ENCODE measurements at regions not wholly inside any gene's neighbourhood (a gene's known extent, or its start where the extent isn't known, plus 50 kb on each side); places are given as distances from the start of the nearest gene placed in this dataset.
"Not testable (repeated sequence)": the region's sequence is repeated elsewhere in the genome, so short reads cannot be mapped to it uniquely, and the experiment has no call there.

- Mint-ChIP-seq H3K4me1 (no peaks in the 10 kb centered on the region), H3K4me3 (no peak overlapping the region), H3K27ac (no peak overlapping the region), H3K36me3 (ENCODE audit: low read depth) (no peaks in the 10 kb centered on the region), H3K9me3 (no peaks in the 10 kb centered on the region), H3K27me3 (ENCODE audit: insufficient read depth) (no peaks in the 10 kb centered on the region)
- no peak for DNase-seq
- Histone ChIP-seq H3K36me3 (ENCODE audit: control insufficient read depth, insufficient read depth, low read length) (no peaks in the 10 kb centered on the region), H3K27ac (ENCODE audit: low read depth, low read length) (no peak overlapping the region), H3K4me1 (ENCODE audit: control insufficient read depth, insufficient read depth, low read length) (no peaks in the 10 kb centered on the region), H3K9ac (ENCODE audit: extremely low read depth, low read length, poor library complexity, severe bottlenecking) (no peak overlapping the region), H3K9me3 (ENCODE audit: control insufficient read depth, low read length) (no peaks in the 10 kb centered on the region), H3K27me3 (ENCODE audit: control insufficient read depth, insufficient read depth, low read length, poor library complexity, severe bottlenecking) (no peaks in the 10 kb centered on the region), H3K4me3 (ENCODE audit: low read length) (no peak overlapping the region)
- peak; percentile 75 for TF ChIP-seq CTCF (conservative IDR thresholded peaks at IDR 0.05)
- WGBS, 2 experiments (ENCODE audit: insufficient coverage in 1 of 2, insufficient read length in 1 of 2) = 76 to 80% methylated on average over 1 to 2 of the region's 2 CpGs
Measured at GRCh38 chr21:20040768-20041167, 957.4 kb upstream of the NCAM2 start.

GRCh38 chr21:20045197-20045596 lies 953.0 kb upstream of the NCAM2 start:
- Histone ChIP-seq H3K4me1 (ENCODE audit: control insufficient read depth, insufficient read depth, low read length) (no peaks in the 10 kb centered on the region), H3K4me3 (ENCODE audit: low read length) (no peak overlapping the region), H3K27me3 (ENCODE audit: control insufficient read depth, insufficient read depth, low read length, poor library complexity, severe bottlenecking) (no peaks in the 10 kb centered on the region), H3K27ac (ENCODE audit: low read depth, low read length) (no peak overlapping the region), H3K9ac (ENCODE audit: extremely low read depth, low read length, poor library complexity, severe bottlenecking) (no peak overlapping the region), H3K36me3 (ENCODE audit: control insufficient read depth, insufficient read depth, low read length) (no peaks in the 10 kb centered on the region), H3K9me3 (ENCODE audit: control insufficient read depth, low read length) (no peaks in the 10 kb centered on the region)
- Mint-ChIP-seq H3K4me1 (no peaks in the 10 kb centered on the region), H3K27ac (no peak overlapping the region), H3K36me3 (ENCODE audit: low read depth) (no peaks in the 10 kb centered on the region), H3K9me3 (no peaks in the 10 kb centered on the region), H3K27me3 (ENCODE audit: insufficient read depth) (no peaks in the 10 kb centered on the region), H3K4me3 (no peak overlapping the region)
- no peak for TF ChIP-seq CTCF (conservative IDR thresholded peaks at IDR 0.05)
- DNase-seq = no peak
- WGBS, 2 experiments (ENCODE audit: insufficient coverage in 1 of 2, insufficient read length in 1 of 2) = 92 to 100% methylated on average over 3 to 5 of the region's 5 CpGs

- H3K9me3 Mint-ChIP-seq; H3K36me3 ChIP-seq (ENCODE audit: control insufficient read depth, insufficient read depth, low read length); H3K4me3 ChIP-seq (ENCODE audit: low read length); H3K9ac ChIP-seq (ENCODE audit: extremely low read depth, low read length, poor library complexity, severe bottlenecking); H3K27ac Mint-ChIP-seq; H3K27me3 ChIP-seq (ENCODE audit: control insufficient read depth, insufficient read depth, low read length, poor library complexity, severe bottlenecking); H3K27me3 Mint-ChIP-seq (ENCODE audit: insufficient read depth); H3K4me1 Mint-ChIP-seq; H3K4me3 Mint-ChIP-seq; DNase-seq; H3K4me1 ChIP-seq (ENCODE audit: control insufficient read depth, insufficient read depth, low read length); H3K36me3 Mint-ChIP-seq (ENCODE audit: low read depth); H3K9me3 ChIP-seq (ENCODE audit: control insufficient read depth, low read length); H3K27ac ChIP-seq (ENCODE audit: low read depth, low read length): not testable (repeated sequence)
- WGBS, 2 experiments (ENCODE audit: insufficient coverage in 1 of 2, insufficient read length in 1 of 2) = 92 to 98% methylated on average over 11 to 20 of the region's 20 CpGs
Measured at GRCh38 chr21:20048130-20048837, 949.9 kb upstream of the NCAM2 start.

- no peaks in the 10 kb centered on the region for H3K36me3 Mint-ChIP-seq (ENCODE audit: low read depth)
Measured at GRCh38 chr21:20083336-20083735, 914.9 kb upstream of the NCAM2 start.

More at GRCh38 chr21:20083336-20083735, 914.9 kb upstream of the NCAM2 start:
- Mint-ChIP-seq H3K27me3 (ENCODE audit: insufficient read depth) (no peaks in the 10 kb centered on the region), H3K4me3 (no peak overlapping the region), H3K9me3 (no peaks in the 10 kb centered on the region), H3K4me1 (no peaks in the 10 kb centered on the region), H3K27ac (no peak overlapping the region)
- no peak for TF ChIP-seq CTCF (conservative IDR thresholded peaks at IDR 0.05)
- Histone ChIP-seq H3K9ac (ENCODE audit: extremely low read depth, low read length, poor library complexity, severe bottlenecking) (no peak overlapping the region), H3K27me3 (ENCODE audit: control insufficient read depth, insufficient read depth, low read length, poor library complexity, severe bottlenecking) (no peaks in the 10 kb centered on the region), H3K4me1 (ENCODE audit: control insufficient read depth, insufficient read depth, low read length) (no peaks in the 10 kb centered on the region), H3K4me3 (ENCODE audit: low read length) (no peak overlapping the region), H3K36me3 (ENCODE audit: control insufficient read depth, insufficient read depth, low read length) (no peaks in the 10 kb centered on the region), H3K9me3 (ENCODE audit: control insufficient read depth, low read length) (no peaks in the 10 kb centered on the region), H3K27ac (ENCODE audit: low read depth, low read length) (no peak overlapping the region)
- no peak for DNase-seq

All from endodermal cell (in vitro differentiated cells).